ENCODE measurements at regions not wholly inside any gene's neighbourhood (a gene's known extent, or its start where the extent isn't known, plus 50 kb on each side); places are given as distances from the start of the nearest gene placed in this dataset.

- no peak for DNase-seq
Observed at GRCh38 chr20:10771435-10772140, 97.8 kb upstream of the JAG1 start.

GRCh38 chr20:10774357-10774943, 100.7 kb upstream of the JAG1 start:
- no peak for DNase-seq

- DNase-seq: no peak
Observed at GRCh38 chr20:10777710-10778109, 103.9 kb upstream of the JAG1 start.

GRCh38 chr20:10779911-10780310, 106.1 kb upstream of the JAG1 start:
- DNase-seq: no peak

- no peak for DNase-seq
Observed at GRCh38 chr20:10780901-10781300, 107.1 kb upstream of the JAG1 start.

GRCh38 chr20:10781526-10781925, 107.7 kb upstream of the JAG1 start:
- no peak for DNase-seq

GRCh38 chr20:10783707-10784553, 110.1 kb upstream of the JAG1 start:
- no peak for DNase-seq

- DNase-seq: no peak
Observed at GRCh38 chr20:10784554-10785183, 110.9 kb upstream of the JAG1 start.

- no peak for DNase-seq
Observed at GRCh38 chr20:10786678-10787077, 112.9 kb upstream of the JAG1 start.

GRCh38 chr20:10788055-10788454, 114.3 kb upstream of the JAG1 start:
- DNase-seq: no peak

GRCh38 chr20:10788877-10789276, 115.1 kb upstream of the JAG1 start:
- no peak for DNase-seq

GRCh38 chr20:10789386-10789785, 115.6 kb upstream of the JAG1 start:
- no peak for DNase-seq

- no peak for DNase-seq
Observed at GRCh38 chr20:10790013-10790412, 116.2 kb upstream of the JAG1 start.

- no peak for DNase-seq
Observed at GRCh38 chr20:10792291-10792690, 118.5 kb upstream of the JAG1 start.

- DNase-seq: no peak
Observed at GRCh38 chr20:10793766-10794165, 120.0 kb upstream of the JAG1 start.

GRCh38 chr20:10794765-10795164, 121.0 kb upstream of the JAG1 start:
- DNase-seq: no peak

- DNase-seq: no peak
Observed at GRCh38 chr20:10795286-10796026, 121.7 kb upstream of the JAG1 start.

GRCh38 chr20:10798811-10799210, 125.0 kb upstream of the JAG1 start:
- no peak for DNase-seq

GRCh38 chr20:10799735-10800134, 125.9 kb upstream of the JAG1 start:
- no peak for DNase-seq

GRCh38 chr20:10800288-10800687, 126.5 kb upstream of the JAG1 start:
- no peak for DNase-seq

GRCh38 chr20:10802236-10802635, 128.4 kb upstream of the JAG1 start:
- no peak for DNase-seq

GRCh38 chr20:10805764-10806163, 132.0 kb upstream of the JAG1 start:
- DNase-seq: no peak

GRCh38 chr20:10806539-10806938, 132.7 kb upstream of the JAG1 start:
- DNase-seq: no peak
